Osteocyte (in vitro differentiated cells): ENCODE measurements at regions not wholly inside any gene's neighbourhood (a gene's known extent, or its start where the extent isn't known, plus 50 kb on each side); places are given as distances from the start of the nearest gene placed in this dataset.

Experiments
- DNase-seq: peaks from one replicate; pipeline ENCODE4 v3.0.0; 2021; ENCODE audit warnings: mixed read lengths; ENCODE audit not compliant: unreplicated experiment; ENCODE audit errors: extremely low spot score
- H3K27ac Mint-ChIP-seq: one replicate; pipeline ENCODE4 v1.8.0; 2021; ENCODE audit warnings: mild to moderate bottlenecking, mixed read lengths; ENCODE audit not compliant: unreplicated experiment
- H3K27me3 Mint-ChIP-seq: one replicate; pipeline ENCODE4 v1.8.0; 2021; ENCODE audit warnings: mixed read lengths; ENCODE audit not compliant: unreplicated experiment
- H3K36me3 Mint-ChIP-seq: one replicate; pipeline ENCODE4 v1.8.0; 2021; ENCODE audit warnings: mixed read lengths; ENCODE audit not compliant: unreplicated experiment
- H3K4me1 Mint-ChIP-seq: one replicate; pipeline ENCODE4 v1.8.0; 2021; ENCODE audit warnings: mixed read lengths; ENCODE audit not compliant: unreplicated experiment
- H3K4me3 Mint-ChIP-seq: one replicate; pipeline ENCODE4 v1.8.0; 2021; ENCODE audit warnings: mild to moderate bottlenecking, moderate library complexity, mixed read lengths; ENCODE audit not compliant: unreplicated experiment
- H3K9me3 Mint-ChIP-seq: one replicate; pipeline ENCODE4 v1.8.0; 2021; ENCODE audit warnings: mixed read lengths; ENCODE audit not compliant: unreplicated experiment
- TF ChIP-seq, protein P1 (sequence below): fragments of 200-600 bp; sonication (generic); IDR thresholded peaks from 2 replicates; pipeline ENCODE4 v1.5.0; 2021; ENCODE audit warnings: antibody characterized with exemption, mild to moderate bottlenecking, moderate library complexity

DNA sequence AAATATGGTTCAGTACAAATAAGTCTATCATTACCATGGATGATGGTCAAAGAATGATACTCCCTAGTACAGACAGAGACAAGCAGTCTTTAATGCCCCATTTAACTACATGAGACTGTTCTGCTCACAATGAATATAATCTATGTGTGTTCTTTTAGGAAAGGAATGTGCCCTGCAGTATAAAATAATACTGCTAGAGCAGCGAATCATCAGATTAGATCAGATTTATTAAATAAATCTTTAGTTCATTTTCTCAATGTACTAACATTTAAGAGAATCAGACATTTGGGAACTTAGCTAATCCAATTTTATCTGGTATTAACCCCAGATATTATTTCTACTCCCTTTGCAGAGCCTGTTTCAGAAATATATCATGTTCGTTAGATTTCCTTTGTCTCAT is 272.0 kb upstream of the GCFC2 start:
- peaks cover 6% of the 10 kb centered on the region for H3K9me3 Mint-ChIP-seq
- H3K36me3 Mint-ChIP-seq = no peaks in the 10 kb centered on the region
- H3K4me1 Mint-ChIP-seq = no peaks in the 10 kb centered on the region
- no peak overlapping the region for H3K27ac Mint-ChIP-seq
- H3K4me3 Mint-ChIP-seq = no peak overlapping the region
- H3K27me3 Mint-ChIP-seq = peaks cover 4% of the 10 kb centered on the region
- no peak for DNase-seq
- TF ChIP-seq, protein P1, sequence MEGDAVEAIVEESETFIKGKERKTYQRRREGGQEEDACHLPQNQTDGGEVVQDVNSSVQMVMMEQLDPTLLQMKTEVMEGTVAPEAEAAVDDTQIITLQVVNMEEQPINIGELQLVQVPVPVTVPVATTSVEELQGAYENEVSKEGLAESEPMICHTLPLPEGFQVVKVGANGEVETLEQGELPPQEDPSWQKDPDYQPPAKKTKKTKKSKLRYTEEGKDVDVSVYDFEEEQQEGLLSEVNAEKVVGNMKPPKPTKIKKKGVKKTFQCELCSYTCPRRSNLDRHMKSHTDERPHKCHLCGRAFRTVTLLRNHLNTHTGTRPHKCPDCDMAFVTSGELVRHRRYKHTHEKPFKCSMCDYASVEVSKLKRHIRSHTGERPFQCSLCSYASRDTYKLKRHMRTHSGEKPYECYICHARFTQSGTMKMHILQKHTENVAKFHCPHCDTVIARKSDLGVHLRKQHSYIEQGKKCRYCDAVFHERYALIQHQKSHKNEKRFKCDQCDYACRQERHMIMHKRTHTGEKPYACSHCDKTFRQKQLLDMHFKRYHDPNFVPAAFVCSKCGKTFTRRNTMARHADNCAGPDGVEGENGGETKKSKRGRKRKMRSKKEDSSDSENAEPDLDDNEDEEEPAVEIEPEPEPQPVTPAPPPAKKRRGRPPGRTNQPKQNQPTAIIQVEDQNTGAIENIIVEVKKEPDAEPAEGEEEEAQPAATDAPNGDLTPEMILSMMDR = no peak

DNA sequence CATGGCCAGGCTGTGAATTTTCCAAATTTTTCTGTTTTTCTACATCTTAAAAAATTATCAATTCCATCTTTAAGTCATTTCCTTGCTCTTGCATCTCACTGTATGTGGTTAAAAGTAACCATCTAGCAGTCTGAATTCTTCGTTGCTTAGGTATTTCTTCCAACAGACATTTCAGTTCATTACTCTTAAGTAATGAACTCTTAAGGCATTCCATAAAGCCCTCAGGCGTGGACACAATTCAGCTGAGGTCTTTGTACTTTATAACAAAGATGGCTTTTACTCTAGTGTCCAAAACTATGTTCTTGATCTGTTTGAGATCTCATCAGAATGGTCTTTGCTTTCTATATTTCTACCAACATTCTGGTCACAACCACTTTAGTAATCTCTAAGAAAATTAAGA is 253.9 kb upstream of the GCFC2 start:
- TF ChIP-seq, protein P1 = no peak
- no peak overlapping the region for H3K4me3 Mint-ChIP-seq
- no peaks in the 10 kb centered on the region for H3K9me3 Mint-ChIP-seq
- DNase-seq = no peak
- H3K36me3 Mint-ChIP-seq = no peaks in the 10 kb centered on the region
- H3K4me1 Mint-ChIP-seq = no peaks in the 10 kb centered on the region
- H3K27ac Mint-ChIP-seq = no peak overlapping the region
- no peaks in the 10 kb centered on the region for H3K27me3 Mint-ChIP-seq

- Mint-ChIP-seq H3K4me1 (no peaks in the 10 kb centered on the region), H3K27me3 (peaks cover 5% of the 10 kb centered on the region), H3K27ac (no peak overlapping the region), H3K9me3 (no peaks in the 10 kb centered on the region), H3K4me3 (no peak overlapping the region), H3K36me3 (no peaks in the 10 kb centered on the region)
- no peak for DNase-seq
- TF ChIP-seq, protein P1 = no peak
Observed at GRCh38 chr2:75960472-75961009, 249.8 kb upstream of the GCFC2 start.

DNA sequence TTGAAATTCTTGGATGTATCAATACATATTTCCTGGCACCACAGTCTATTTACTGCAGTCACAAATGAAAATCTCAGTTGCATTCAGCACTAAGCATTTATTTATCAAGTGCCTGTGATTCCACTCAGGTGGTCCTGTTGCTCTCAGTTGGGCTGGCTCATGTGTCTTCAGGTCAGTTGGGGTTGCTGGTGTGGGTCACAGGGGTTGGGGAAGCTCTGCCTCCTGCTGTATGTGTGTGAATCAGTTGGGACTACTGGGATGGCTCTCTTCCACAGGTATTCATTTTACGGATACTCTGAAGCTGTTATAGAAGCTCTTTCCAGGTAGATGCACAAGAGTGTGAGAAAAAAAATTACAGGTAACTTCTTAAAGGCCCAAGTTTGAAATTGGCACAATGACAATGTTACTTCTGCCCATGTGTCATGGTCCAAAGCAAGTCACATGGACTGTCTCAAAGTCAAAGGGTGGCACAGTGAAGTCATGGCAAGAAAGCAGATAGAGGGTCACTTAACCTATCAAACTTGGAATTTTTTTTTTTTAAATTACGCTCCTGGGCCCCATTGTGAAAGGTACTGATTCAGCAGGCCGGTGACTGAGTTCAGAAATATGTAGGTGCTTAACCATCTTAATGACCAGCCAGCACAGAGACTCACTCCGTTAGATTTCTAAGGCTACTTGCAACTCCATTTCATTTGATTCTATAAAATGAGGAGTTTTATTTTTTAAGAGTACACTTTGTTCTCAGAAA is 249.2 kb upstream of the GCFC2 start:
- TF ChIP-seq, protein P1 = no peak
- no peaks in the 10 kb centered on the region for H3K9me3 Mint-ChIP-seq
- H3K27me3 Mint-ChIP-seq = peaks cover 5% of the 10 kb centered on the region

GRCh38 chr2:75954761-75955160 is 244.0 kb upstream of the GCFC2 start:
- peaks cover 5% of the 10 kb centered on the region for H3K27me3 Mint-ChIP-seq
- no peaks in the 10 kb centered on the region for H3K9me3 Mint-ChIP-seq
- H3K4me3 Mint-ChIP-seq = no peak overlapping the region
- TF ChIP-seq, protein P1 = no peak
- no peak for DNase-seq
- H3K4me1 Mint-ChIP-seq = no peaks in the 10 kb centered on the region
- H3K36me3 Mint-ChIP-seq = no peaks in the 10 kb centered on the region
- H3K27ac Mint-ChIP-seq = no peak overlapping the region

More for the DNA sequence above, 249.2 kb upstream of the GCFC2 start:
- no peak overlapping the region for H3K4me3 Mint-ChIP-seq
- H3K4me1 Mint-ChIP-seq = no peaks in the 10 kb centered on the region
- H3K27ac Mint-ChIP-seq = no peak overlapping the region
- no peak for DNase-seq
- no peaks in the 10 kb centered on the region for H3K36me3 Mint-ChIP-seq
